Kidney epithelial cell (primary cell): ENCODE measurements at regions not wholly inside any gene's neighbourhood (a gene's known extent, or its start where the extent isn't known, plus 50 kb on each side); places are given as distances from the start of the nearest gene placed in this dataset.

Experiments used
- DNase-seq: peaks from one replicate; pipeline ENCODE4 v3.0.0-alpha.2; 2010; ENCODE audit warnings: low read depth
- H3K27me3 ChIP-seq: 2 replicates; pipeline ENCODE4 v1.6.0; 2011; ENCODE audit warnings: low read length; ENCODE audit not compliant: control insufficient read depth, insufficient read depth
- H3K36me3 ChIP-seq: 2 replicates; pipeline ENCODE4 v1.5.1; 2011; ENCODE audit warnings: low read length; ENCODE audit not compliant: control insufficient read depth, insufficient read depth
- H3K4me3 ChIP-seq: 2 replicates; pipeline ENCODE4 v1.5.1; 2011; ENCODE audit warnings: low read depth, mild to moderate bottlenecking, control low read depth, low read length
- CTCF ChIP-seq: IDR thresholded peaks from 2 replicates; pipeline ENCODE4 v1.5.1; 2011; ENCODE audit warnings: mild to moderate bottlenecking, moderate library complexity, low read length, control low read depth, inconsistent platforms; ENCODE audit not compliant: insufficient read depth, poor library complexity, severe bottlenecking

- no peak overlapping the region for H3K4me3 ChIP-seq
- H3K27me3 ChIP-seq = no peaks in the 10 kb centered on the region
- TF ChIP-seq CTCF = no peak
Observed at GRCh38 chr3:27571345-27571744, 87.2 kb upstream of the SLC4A7 start.

GRCh38 chr3:27570421-27571106, 86.4 kb upstream of the SLC4A7 start:
- H3K36me3 ChIP-seq = no peaks in the 10 kb centered on the region
- H3K27me3 ChIP-seq = no peaks in the 10 kb centered on the region
- no peak overlapping the region for H3K4me3 ChIP-seq
- no peak for DNase-seq
- no peak for TF ChIP-seq CTCF

More at GRCh38 chr3:27571345-27571744, 87.2 kb upstream of the SLC4A7 start:
- H3K36me3 ChIP-seq = no peaks in the 10 kb centered on the region
- DNase-seq = no peak

- DNase-seq = no peak
- H3K4me3 ChIP-seq = no peak overlapping the region
- no peak for TF ChIP-seq CTCF
- no peaks in the 10 kb centered on the region for H3K27me3 ChIP-seq
- H3K36me3 ChIP-seq = no peaks in the 10 kb centered on the region
Observed at GRCh38 chr3:27568393-27568792, 84.2 kb upstream of the SLC4A7 start.

GRCh38 chr3:27567251-27567650, 83.1 kb upstream of the SLC4A7 start:
- DNase-seq = no peak
- no peaks in the 10 kb centered on the region for H3K36me3 ChIP-seq
- TF ChIP-seq CTCF = no peak

GRCh38 chr3:27565201-27565852, 81.1 kb upstream of the SLC4A7 start:
- Histone ChIP-seq H3K27me3 (no peaks in the 10 kb centered on the region), H3K36me3 (no peaks in the 10 kb centered on the region), H3K4me3 (no peak overlapping the region)
- TF ChIP-seq CTCF = no peak
- DNase-seq = no peak

More at GRCh38 chr3:27567251-27567650, 83.1 kb upstream of the SLC4A7 start:
- no peaks in the 10 kb centered on the region for H3K27me3 ChIP-seq
- H3K4me3 ChIP-seq = no peak overlapping the region
